HUES6 (cell line): ENCODE measurements at regions not wholly inside any gene's neighbourhood (a gene's known extent, or its start where the extent isn't known, plus 50 kb on each side); places are given as distances from the start of the nearest gene placed in this dataset.
"Not testable (repeated sequence)": the region's sequence is repeated elsewhere in the genome, so short reads cannot be mapped to it uniquely, and the experiment has no call there.

Experiments used
- H3K27ac ChIP-seq: 2 replicates; pipeline ENCODE4 v1.7.0; 2013; ENCODE audit warnings: low read depth, mild to moderate bottlenecking, low read length, inconsistent platforms
- H3K27me3 ChIP-seq: 2 replicates; pipeline ENCODE4 v1.6.1; 2013; ENCODE audit warnings: low read length; ENCODE audit not compliant: control insufficient read depth, insufficient read depth
- H3K36me3 ChIP-seq: 2 replicates; pipeline ENCODE4 v1.6.1; 2013; ENCODE audit warnings: low read length; ENCODE audit not compliant: control insufficient read depth, insufficient read depth
- H3K4me1 ChIP-seq: 2 replicates; pipeline ENCODE4 v1.6.1; 2013; ENCODE audit warnings: low read length; ENCODE audit not compliant: control insufficient read depth, insufficient read depth
- H3K4me3 ChIP-seq: 2 replicates; pipeline ENCODE4 v1.5.1; 2013; ENCODE audit warnings: low read depth, low read length
- H3K9ac ChIP-seq: one replicate; pipeline ENCODE4 v1.6.1; 2013; ENCODE audit warnings: mild to moderate bottlenecking, low read length
- H3K9me3 ChIP-seq: 2 replicates; pipeline ENCODE4 v1.6.1; 2013; ENCODE audit warnings: low read depth, low read length; ENCODE audit not compliant: control insufficient read depth, insufficient read depth

GRCh38 chr4:124143632-124144031 lies 568.9 kb downstream of the ANKRD50 start:
- no peak overlapping the region for H3K9ac ChIP-seq
- no peaks in the 10 kb centered on the region for H3K9me3 ChIP-seq
- no peaks in the 10 kb centered on the region for H3K4me1 ChIP-seq
- no peak overlapping the region for H3K4me3 ChIP-seq
- H3K27ac ChIP-seq: no peak overlapping the region
- H3K36me3 ChIP-seq: no peaks in the 10 kb centered on the region
- H3K27me3 ChIP-seq: no peaks in the 10 kb centered on the region

DNA sequence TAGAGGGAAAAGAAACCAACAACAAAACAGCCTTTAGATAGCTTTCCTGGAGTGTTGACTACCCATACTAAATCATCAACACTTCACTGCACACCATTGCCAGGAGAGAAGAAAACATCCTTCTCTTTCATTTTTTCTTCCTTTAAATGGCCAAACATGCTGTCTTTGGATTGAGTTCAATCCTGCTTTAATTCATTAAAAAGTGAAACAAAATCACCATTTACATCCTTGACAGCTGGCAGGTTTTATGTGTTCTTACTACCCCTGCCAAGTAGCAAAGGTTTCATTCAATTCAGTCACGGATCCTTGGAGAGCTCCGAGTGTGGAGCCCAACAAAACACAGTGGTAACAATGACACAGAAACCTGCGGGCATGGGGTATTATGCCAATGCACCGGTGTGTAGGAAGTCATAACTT lies 568.3 kb downstream of the ANKRD50 start:
- no peak overlapping the region for H3K4me3 ChIP-seq
- H3K4me1 ChIP-seq: no peaks in the 10 kb centered on the region
- no peak overlapping the region for H3K27ac ChIP-seq
- no peaks in the 10 kb centered on the region for H3K36me3 ChIP-seq
- H3K9me3 ChIP-seq: no peaks in the 10 kb centered on the region
- H3K9ac ChIP-seq: no peak overlapping the region
- H3K27me3 ChIP-seq: no peaks in the 10 kb centered on the region

DNA sequence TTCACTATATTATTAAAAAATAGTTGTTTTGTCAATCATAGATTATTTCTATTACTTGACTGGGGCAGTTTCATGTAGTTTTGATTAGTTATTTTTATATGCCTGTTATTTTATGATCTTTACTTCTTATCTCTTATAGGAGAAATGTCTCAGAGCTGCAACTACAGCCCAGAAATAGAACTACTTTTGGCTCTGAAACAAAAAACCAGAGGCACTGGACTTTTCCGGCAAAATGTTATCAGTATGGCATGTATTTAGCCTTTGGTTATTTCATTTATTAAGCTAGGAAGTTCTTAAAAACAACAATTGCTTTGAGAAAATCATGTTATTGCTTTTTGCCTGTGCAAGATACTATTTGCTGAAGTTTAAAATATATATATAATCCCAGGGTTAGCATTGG lies 566.5 kb downstream of the ANKRD50 start:
- Histone ChIP-seq H3K27ac (no peak overlapping the region), H3K4me1 (no peaks in the 10 kb centered on the region)

GRCh38 chr4:124151031-124151430 lies 561.5 kb downstream of the ANKRD50 start:
- H3K27ac ChIP-seq: no peak overlapping the region
- no peaks in the 10 kb centered on the region for H3K9me3 ChIP-seq
- H3K27me3 ChIP-seq: no peaks in the 10 kb centered on the region
- H3K36me3 ChIP-seq: no peaks in the 10 kb centered on the region
- no peaks in the 10 kb centered on the region for H3K4me1 ChIP-seq
- no peak overlapping the region for H3K9ac ChIP-seq
- no peak overlapping the region for H3K4me3 ChIP-seq

More for the DNA sequence above, 566.5 kb downstream of the ANKRD50 start:
- Histone ChIP-seq H3K4me3 (no peak overlapping the region), H3K9ac (no peak overlapping the region), H3K9me3 (no peaks in the 10 kb centered on the region), H3K27me3 (no peaks in the 10 kb centered on the region), H3K36me3 (no peaks in the 10 kb centered on the region)

GRCh38 chr4:124152132-124152531 lies 560.4 kb downstream of the ANKRD50 start:
- Histone ChIP-seq H3K27ac (no peak overlapping the region), H3K9ac (no peak overlapping the region), H3K27me3 (no peaks in the 10 kb centered on the region), H3K4me1 (no peaks in the 10 kb centered on the region), H3K36me3 (no peaks in the 10 kb centered on the region), H3K9me3 (no peaks in the 10 kb centered on the region), H3K4me3 (no peak overlapping the region)

GRCh38 chr4:124155239-124155638 lies 557.3 kb downstream of the ANKRD50 start:
- H3K27ac ChIP-seq: no peak overlapping the region

DNA sequence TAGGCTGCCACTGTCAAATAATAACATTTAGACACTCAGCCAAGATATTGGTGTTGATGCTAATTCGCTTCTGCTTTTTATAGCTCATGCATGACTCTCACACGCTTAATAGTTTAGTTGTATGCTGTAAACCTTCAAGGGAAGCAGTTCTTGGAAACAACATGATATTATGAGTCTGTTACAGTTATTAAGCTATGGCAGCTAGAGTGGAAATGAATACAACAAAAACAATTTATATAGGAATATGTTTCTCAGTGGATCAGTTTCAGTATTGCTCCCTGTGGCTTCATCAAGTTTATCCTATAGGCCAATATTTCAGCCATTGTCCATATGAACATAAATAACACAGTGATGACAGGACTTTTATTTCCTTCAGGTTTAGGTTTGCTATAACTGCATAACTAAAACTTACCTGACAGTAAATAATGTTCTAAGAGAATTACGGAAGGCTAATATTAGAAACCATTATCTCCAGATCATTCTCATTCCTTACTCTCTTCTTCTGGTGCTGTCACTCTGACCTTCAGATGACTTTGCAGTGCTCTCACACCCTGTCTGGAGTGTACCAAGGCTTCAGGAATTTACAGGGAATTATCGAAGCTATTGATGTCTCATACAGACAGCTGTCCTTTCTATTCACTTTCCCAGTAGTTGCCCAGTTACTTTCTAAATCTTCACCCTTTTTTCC lies 555.0 kb downstream of the ANKRD50 start:
- H3K9ac ChIP-seq: no peak overlapping the region
- H3K27me3 ChIP-seq: no peaks in the 10 kb centered on the region
- H3K4me3 ChIP-seq: no peak overlapping the region
- no peak overlapping the region for H3K27ac ChIP-seq
- H3K4me1 ChIP-seq: no peaks in the 10 kb centered on the region
- no peaks in the 10 kb centered on the region for H3K36me3 ChIP-seq
- H3K9me3 ChIP-seq: no peaks in the 10 kb centered on the region

More at GRCh38 chr4:124155239-124155638, 557.3 kb downstream of the ANKRD50 start:
- Histone ChIP-seq H3K36me3 (no peaks in the 10 kb centered on the region), H3K4me3 (no peak overlapping the region), H3K27me3 (no peaks in the 10 kb centered on the region), H3K4me1 (no peaks in the 10 kb centered on the region), H3K9ac (no peak overlapping the region), H3K9me3 (no peaks in the 10 kb centered on the region)

- no peaks in the 10 kb centered on the region for H3K36me3 ChIP-seq
- no peaks in the 10 kb centered on the region for H3K4me1 ChIP-seq
- H3K4me3 ChIP-seq: no peak overlapping the region
- H3K9ac ChIP-seq: no peak overlapping the region
- no peaks in the 10 kb centered on the region for H3K9me3 ChIP-seq
- H3K27me3 ChIP-seq: no peaks in the 10 kb centered on the region
- no peak overlapping the region for H3K27ac ChIP-seq
These were observed 549.1 kb downstream of the ANKRD50 start for GRCh38 chr4:124163401-124163800.

GRCh38 chr4:124167602-124168001 lies 544.9 kb downstream of the ANKRD50 start:
- H3K9ac ChIP-seq: no peak overlapping the region
- peaks cover 4% of the 10 kb centered on the region; the same call in 1 of the 2 replicates for H3K9me3 ChIP-seq
- H3K4me1 ChIP-seq: no peaks in the 10 kb centered on the region
- no peaks in the 10 kb centered on the region for H3K36me3 ChIP-seq
- no peak overlapping the region for H3K4me3 ChIP-seq
- no peaks in the 10 kb centered on the region for H3K27me3 ChIP-seq
- no peak overlapping the region for H3K27ac ChIP-seq

GRCh38 chr4:124169524-124169923 lies 543.0 kb downstream of the ANKRD50 start:
- H3K9ac ChIP-seq, H3K9me3 ChIP-seq, H3K27ac ChIP-seq, H3K36me3 ChIP-seq, H3K4me1 ChIP-seq, H3K4me3 ChIP-seq, H3K27me3 ChIP-seq: not testable (repeated sequence)

DNA sequence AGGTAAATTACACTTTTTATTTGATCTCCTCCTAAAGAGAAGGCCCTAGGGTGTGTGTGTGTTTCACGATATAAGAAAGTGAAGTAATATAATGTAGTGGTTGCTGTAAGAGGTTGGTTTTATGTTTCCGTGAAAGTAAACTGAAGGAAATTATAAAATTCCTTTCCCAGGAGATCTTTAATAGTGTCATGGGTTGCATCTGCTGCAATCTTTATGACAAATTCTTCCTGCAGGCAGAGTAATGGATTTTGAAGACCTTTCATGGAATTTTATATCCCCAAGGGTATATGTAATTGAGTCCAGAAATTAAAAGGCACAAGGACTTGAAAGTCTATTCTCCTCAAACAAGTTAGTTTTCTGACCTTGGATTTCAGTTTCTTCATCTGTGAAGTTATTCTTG lies 538.6 kb downstream of the ANKRD50 start:
- no peak overlapping the region for H3K9ac ChIP-seq
- no peaks in the 10 kb centered on the region for H3K27me3 ChIP-seq
- H3K9me3 ChIP-seq: peaks cover 4% of the 10 kb centered on the region; the same call in 1 of the 2 replicates
- H3K27ac ChIP-seq: no peak overlapping the region
- H3K4me1 ChIP-seq: no peaks in the 10 kb centered on the region
- no peaks in the 10 kb centered on the region for H3K36me3 ChIP-seq
- H3K4me3 ChIP-seq: no peak overlapping the region
